OCI-LY1 (cell line): ENCODE measurements at regions not wholly inside any gene's neighbourhood (a gene's known extent, or its start where the extent isn't known, plus 50 kb on each side); places are given as distances from the start of the nearest gene placed in this dataset.

ENCODE experiments used
- H2AFZ ChIP-seq: fragments of 200-600 bp; sonication (generic), shearing (Covaris generic); 2 replicates; pipeline ENCODE4 v1.6.0; 2014; ENCODE audit warnings: antibody characterized with exemption, mild to moderate bottlenecking, low read length
- H3F3A ChIP-seq: fragments of 200-600 bp; sonication (generic), shearing (Covaris generic); 2 replicates; pipeline ENCODE4 v1.6.0; 2014; ENCODE audit warnings: mild to moderate bottlenecking, antibody characterized with exemption, low read length, moderate library complexity; ENCODE audit not compliant: insufficient read depth
- H3K27ac ChIP-seq: fragments of 200-600 bp; sonication (generic); 2 replicates; pipeline ENCODE4 v1.5.1; 2014; ENCODE audit warnings: low read length, mixed run types, mild to moderate bottlenecking, low read depth; ENCODE audit not compliant: poor library complexity, severe bottlenecking
- H3K27me3 ChIP-seq: fragments of 200-600 bp; sonication (generic); 2 replicates; pipeline ENCODE4 v1.6.0; 2014; ENCODE audit warnings: antibody characterized with exemption, mild to moderate bottlenecking, low read length, moderate library complexity; ENCODE audit not compliant: insufficient read depth
- H3K36me3 ChIP-seq: fragments of 200-600 bp; sonication (generic); 2 replicates; pipeline ENCODE4 v1.6.1; 2014; ENCODE audit warnings: mild to moderate bottlenecking, antibody characterized with exemption, low read length, moderate library complexity, mixed read lengths; ENCODE audit not compliant: insufficient read depth
- H3K4me1 ChIP-seq: fragments of 200-600 bp; sonication (generic); 2 replicates; pipeline ENCODE4 v1.5.1; 2014; ENCODE audit warnings: mild to moderate bottlenecking, low read length, moderate library complexity; ENCODE audit not compliant: insufficient read depth, severe bottlenecking
- H3K4me2 ChIP-seq: fragments of 200-600 bp; sonication (generic), shearing (Covaris generic); 2 replicates; pipeline ENCODE4 v1.6.1; 2014; ENCODE audit warnings: low read length
- H3K4me3 ChIP-seq: fragments of 200-600 bp; sonication (generic); 2 replicates; pipeline ENCODE4 v1.5.1; 2014; ENCODE audit warnings: low read length, low read depth, mild to moderate bottlenecking, mixed read lengths; ENCODE audit not compliant: poor library complexity, severe bottlenecking
- H3K79me2 ChIP-seq: fragments of 200-600 bp; shearing (Covaris generic); 2 replicates; pipeline ENCODE4 v1.6.1; 2016; ENCODE audit warnings: mixed run types, low read length, mixed read lengths; ENCODE audit not compliant: insufficient read depth
- H3K9ac ChIP-seq: fragments of 200-600 bp; sonication (generic), shearing (Covaris generic); 2 replicates; pipeline ENCODE4 v1.6.1; 2014; ENCODE audit warnings: mild to moderate bottlenecking, low read length, mixed read lengths
- H3K9me2 ChIP-seq: fragments of 200-600 bp; sonication (generic), shearing (Covaris generic); 2 replicates; pipeline ENCODE4 v1.6.1; 2014; ENCODE audit warnings: low read depth, mild to moderate bottlenecking, low read length, mixed read lengths
- H3K9me3 ChIP-seq: fragments of 200-600 bp; shearing (Covaris generic); 2 replicates; pipeline ENCODE4 v1.6.1; 2014; ENCODE audit warnings: low read length, mixed read lengths
- H4K20me1 ChIP-seq: fragments of 200-600 bp; sonication (generic), shearing (Covaris generic); 2 replicates; pipeline ENCODE4 v1.6.0; 2016; ENCODE audit warnings: mild to moderate bottlenecking, low read length; ENCODE audit not compliant: insufficient read depth
- EZH2 ChIP-seq: fragments of 200-600 bp; sonication (generic), shearing (Covaris generic); IDR thresholded peaks from 2 replicates; pipeline ENCODE4 v1.8.0; 2017; ENCODE audit warnings: borderline replicate concordance, mixed run types, mild to moderate bottlenecking, antibody characterized with exemption, low read length, moderate library complexity, mixed read lengths
- TF ChIP-seq, protein P1 (sequence below): fragments of 200-600 bp; sonication (generic), shearing (Covaris generic); IDR thresholded peaks from 2 replicates; pipeline ENCODE4 v1.5.1; 2017; ENCODE audit warnings: mild to moderate bottlenecking, antibody characterized with exemption, low read length, moderate library complexity, mixed read lengths

DNA sequence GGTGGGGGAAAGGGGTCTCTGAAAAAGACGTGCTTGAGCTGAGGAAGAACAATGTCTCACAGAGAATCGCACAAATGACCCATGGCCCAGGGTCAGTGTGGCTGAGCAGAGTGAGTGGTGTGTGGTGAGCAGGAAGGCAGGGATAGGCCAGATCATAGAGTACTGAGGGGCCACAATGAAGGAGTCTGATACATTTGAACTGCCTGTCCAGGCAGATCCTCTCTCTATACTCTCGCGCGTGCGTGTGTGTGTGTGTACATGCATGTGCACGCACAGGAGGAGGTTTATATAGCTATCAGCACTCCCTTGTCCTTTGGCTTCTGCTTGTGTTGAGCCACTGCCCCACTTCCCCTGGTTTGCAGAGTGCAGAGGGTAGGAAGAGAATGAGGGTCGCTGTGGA lies 294.0 kb downstream of the ZNF608 start:
- TF ChIP-seq EZH2 = no peak
- TF ChIP-seq, protein P1, sequence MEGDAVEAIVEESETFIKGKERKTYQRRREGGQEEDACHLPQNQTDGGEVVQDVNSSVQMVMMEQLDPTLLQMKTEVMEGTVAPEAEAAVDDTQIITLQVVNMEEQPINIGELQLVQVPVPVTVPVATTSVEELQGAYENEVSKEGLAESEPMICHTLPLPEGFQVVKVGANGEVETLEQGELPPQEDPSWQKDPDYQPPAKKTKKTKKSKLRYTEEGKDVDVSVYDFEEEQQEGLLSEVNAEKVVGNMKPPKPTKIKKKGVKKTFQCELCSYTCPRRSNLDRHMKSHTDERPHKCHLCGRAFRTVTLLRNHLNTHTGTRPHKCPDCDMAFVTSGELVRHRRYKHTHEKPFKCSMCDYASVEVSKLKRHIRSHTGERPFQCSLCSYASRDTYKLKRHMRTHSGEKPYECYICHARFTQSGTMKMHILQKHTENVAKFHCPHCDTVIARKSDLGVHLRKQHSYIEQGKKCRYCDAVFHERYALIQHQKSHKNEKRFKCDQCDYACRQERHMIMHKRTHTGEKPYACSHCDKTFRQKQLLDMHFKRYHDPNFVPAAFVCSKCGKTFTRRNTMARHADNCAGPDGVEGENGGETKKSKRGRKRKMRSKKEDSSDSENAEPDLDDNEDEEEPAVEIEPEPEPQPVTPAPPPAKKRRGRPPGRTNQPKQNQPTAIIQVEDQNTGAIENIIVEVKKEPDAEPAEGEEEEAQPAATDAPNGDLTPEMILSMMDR = no peak
- Histone ChIP-seq H3K27ac (peak overlapping the region; percentile 95), H3K9me3 (no peaks in the 10 kb centered on the region), H3K79me2 (no peaks in the 10 kb centered on the region), H3F3A (no peaks in the 10 kb centered on the region), H3K9me2 (no peaks in the 10 kb centered on the region), H4K20me1 (no peaks in the 10 kb centered on the region), H3K4me3 (no peak overlapping the region), H2AFZ (no peak overlapping the region), H3K4me1 (peaks cover 65% of the 10 kb centered on the region), H3K27me3 (no peaks in the 10 kb centered on the region), H3K4me2 (no peak overlapping the region), H3K9ac (peak overlapping the region; percentile 48; the same call in 1 of the 2 replicates), H3K36me3 (no peaks in the 10 kb centered on the region)

DNA sequence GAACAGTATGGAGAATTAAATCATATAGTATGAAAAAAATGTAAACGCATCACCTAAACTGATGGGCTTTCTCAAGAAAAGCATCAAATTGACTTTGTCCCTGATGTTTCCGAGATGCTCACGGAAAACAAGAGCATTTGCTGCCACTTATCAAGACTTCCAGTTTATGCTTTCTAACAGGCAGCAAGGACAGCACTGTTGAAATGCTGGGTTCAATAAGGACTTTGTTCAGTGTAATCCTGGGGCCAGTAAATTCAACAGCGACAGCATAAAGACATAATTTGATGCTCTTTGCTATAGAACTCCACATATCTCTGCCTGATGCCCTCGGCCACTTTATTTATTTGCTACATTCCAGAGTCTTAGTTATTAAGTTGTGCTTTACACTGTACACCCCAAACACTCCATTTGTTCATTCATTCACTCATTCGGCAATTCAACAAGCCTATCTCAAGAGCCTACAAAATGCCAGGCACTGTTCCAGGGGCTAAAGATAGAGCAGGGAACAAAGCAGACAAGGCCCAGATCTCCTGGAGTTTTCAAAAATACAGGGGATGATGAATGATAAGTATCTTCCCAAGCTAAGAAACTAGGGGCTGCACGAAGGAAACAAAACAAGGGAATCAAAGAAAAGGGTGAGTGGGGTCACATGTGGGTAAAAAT lies 294.6 kb downstream of the ZNF608 start:
- no peak overlapping the region for H3K4me2 ChIP-seq
- no peaks in the 10 kb centered on the region for H3K79me2 ChIP-seq
- no peak overlapping the region for H2AFZ ChIP-seq
- H3K9ac ChIP-seq = peak overlapping the region; percentile 48; the same call in 1 of the 2 replicates
- H3K27ac ChIP-seq = peak overlapping the region; percentile 95
- no peaks in the 10 kb centered on the region for H4K20me1 ChIP-seq
- H3K9me3 ChIP-seq = no peaks in the 10 kb centered on the region
- H3F3A ChIP-seq = no peaks in the 10 kb centered on the region
- no peak for TF ChIP-seq EZH2
- peaks cover 61% of the 10 kb centered on the region for H3K4me1 ChIP-seq
- H3K4me3 ChIP-seq = no peak overlapping the region
- no peaks in the 10 kb centered on the region for H3K36me3 ChIP-seq
- H3K27me3 ChIP-seq = no peaks in the 10 kb centered on the region
- no peaks in the 10 kb centered on the region for H3K9me2 ChIP-seq

DNA sequence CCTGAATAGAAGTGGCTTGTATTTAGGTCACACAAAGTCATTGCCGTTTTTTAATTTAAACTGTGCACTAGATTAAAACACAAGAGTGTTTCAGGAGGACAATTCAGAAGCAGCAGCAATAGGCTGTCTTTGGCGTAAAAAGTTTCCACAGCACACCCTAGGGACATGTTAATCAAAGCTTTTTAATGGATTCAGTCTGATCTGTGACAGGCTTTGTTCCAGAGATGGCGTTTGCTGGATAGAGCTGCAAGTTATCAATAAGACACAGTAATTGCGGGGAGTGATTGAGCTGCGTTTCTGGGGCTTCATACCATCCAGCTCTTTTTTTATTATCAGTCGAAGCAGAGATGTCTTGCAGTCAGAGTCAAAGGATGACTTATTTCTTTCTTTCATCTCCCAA lies 300.3 kb downstream of the ZNF608 start:
- Histone ChIP-seq H3K79me2 (no peaks in the 10 kb centered on the region), H2AFZ (no peak overlapping the region), H3K27me3 (no peaks in the 10 kb centered on the region), H3K27ac (peak overlapping the region; percentile 23), H3K4me2 (no peak overlapping the region), H3K9me3 (no peaks in the 10 kb centered on the region), H3K9me2 (no peaks in the 10 kb centered on the region), H3K4me1 (peaks cover 55% of the 10 kb centered on the region), H4K20me1 (no peaks in the 10 kb centered on the region), H3F3A (no peaks in the 10 kb centered on the region), H3K9ac (0 out of 2 replicates have a peak overlapping the region, but pooled peaks have one; percentile 8), H3K36me3 (no peaks in the 10 kb centered on the region), H3K4me3 (no peak overlapping the region)
- TF ChIP-seq EZH2 = no peak
- TF ChIP-seq, protein P1 = no peak
